Prostate gland (tissue), 2 donors: ENCODE measurements at regions not wholly inside any gene's neighbourhood (a gene's known extent, or its start where the extent isn't known, plus 50 kb on each side); places are given as distances from the start of the nearest gene placed in this dataset.

Source experiments
- CTCF ChIP-seq, 4 experiments: fragments of 200-600 bp in 2 of 4; fragments of 450-650 bp in 2 of 4; sonication (generic) in 2 of 4; IDR thresholded peaks; 1 replicate in 3 of 4; 2 replicates in 1 of 4; pipeline ENCODE4 v1.5.1; 2016 to 2019; ENCODE audit warnings: antibody characterized with exemption in 4 of 4, mild to moderate bottlenecking in 2 of 4, moderate library complexity in 2 of 4
- POLR2AphosphoS5 ChIP-seq: sonication (generic); formaldehyde crosslinking; IDR thresholded peaks from one replicate; pipeline ENCODE4 v1.6.1; 2017; ENCODE audit warnings: antibody characterized with exemption

DNA sequence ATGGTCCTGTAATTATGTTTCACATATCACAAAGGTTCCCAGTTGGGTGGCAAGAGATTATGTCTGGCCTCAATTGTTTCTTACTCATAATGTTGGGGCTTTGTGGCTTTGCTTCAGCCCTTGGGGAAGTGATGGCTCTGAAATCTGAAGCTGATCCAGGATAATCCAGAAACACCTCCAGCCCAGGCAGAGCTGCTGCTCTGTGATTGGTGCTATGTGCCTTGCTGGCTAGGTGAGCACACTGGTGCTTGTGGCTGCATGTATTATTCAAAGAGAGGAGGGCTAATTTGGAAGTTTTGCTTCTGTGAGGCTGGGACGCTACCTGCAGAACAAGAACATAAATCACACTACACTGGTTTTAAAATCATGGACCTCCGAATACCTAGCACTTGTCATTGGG, 346.6 kb upstream of the MGMT start:
- TF ChIP-seq POLR2AphosphoS5 (no peak), CTCF (IDR thresholded peaks at IDR 0.05) (no peak)
